ENCODE measurements at regions not wholly inside any gene's neighbourhood (a gene's known extent, or its start where the extent isn't known, plus 50 kb on each side); places are given as distances from the start of the nearest gene placed in this dataset.

GRCh38 chr10:71103961-71104360, 108.4 kb upstream of the UNC5B start:
- no peak for TF ChIP-seq CTCF (conservative IDR thresholded peaks at IDR 0.05 in 1 of 2, IDR thresholded peaks at IDR 0.05 in 1 of 2; ENCODE audit: extremely low read depth in 1 of 2, insufficient read depth in 1 of 2, low read depth in 1 of 2, low read length in 2 of 2)
- TF ChIP-seq EZH2 (IDR thresholded peaks at IDR 0.05; ENCODE audit: borderline replicate concordance, low read length) = no peak
